ENCODE measurements at regions not wholly inside any gene's neighbourhood (a gene's known extent, or its start where the extent isn't known, plus 50 kb on each side); places are given as distances from the start of the nearest gene placed in this dataset.

GRCh38 chr5:67246546-67247268 lies 50.1 kb upstream of the CD180 start:
- peak in 2 of 3 experiments; percentile 35 to 60 for DNase-seq
